ENCODE measurements at regions not wholly inside any gene's neighbourhood (a gene's known extent, or its start where the extent isn't known, plus 50 kb on each side); places are given as distances from the start of the nearest gene placed in this dataset.

GRCh38 chr13:60788156-60788829, 391.3 kb downstream of the TDRD3 start:
- no peaks in the 10 kb centered on the region for H3K36me3 ChIP-seq (replicated peaks in 1 of 2; ENCODE audit: control insufficient read depth in 1 of 2, insufficient read depth in 2 of 2, low read length in 2 of 2)
- H3K27me3 ChIP-seq (ENCODE audit: control insufficient read depth in 2 of 2, insufficient read depth in 2 of 2, low read length in 2 of 2), result no peaks in the 10 kb centered on the region
- no peak for DNase-seq
- peaks cover 0 to 10% (median 2%) of the 10 kb centered on the region in 7 donors for H3K9me3 Mint-ChIP-seq
- intact Hi-C loops (cut with micrococcal nuclease), result no loop called here
- no peak overlapping the region for H3K27ac Mint-ChIP-seq
- H3K27ac ChIP-seq (ENCODE audit: low read depth in 1 of 2, low read length in 2 of 2), result no peak overlapping the region
- no peak overlapping the region for H3K4me3 ChIP-seq (replicated peaks in 1 of 3; ENCODE audit: low read depth in 2 of 3, low read length in 3 of 3)
- no peaks in the 10 kb centered on the region for H3K27me3 Mint-ChIP-seq (ENCODE audit: low read depth in 3 of 3)
- no peak for TF ChIP-seq CTCF (IDR thresholded peaks at IDR 0.05)
- no CpG with 5 or more reads among the region's 3 CpGs for WGBS (ENCODE audit: insufficient coverage)
- H3K4me1 Mint-ChIP-seq, result no peaks in the 10 kb centered on the region
- H3K9me3 ChIP-seq (replicated peaks in 1 of 2; ENCODE audit: control insufficient read depth in 1 of 2, insufficient read depth in 1 of 2, low read length in 2 of 2), result peaks cover 3 to 15% of the 10 kb centered on the region in 2 donors
- H3K4me2 ChIP-seq (replicated peaks; ENCODE audit: extremely low read depth, low read length, poor library complexity, severe bottlenecking), result no peak overlapping the region
- no peak overlapping the region for H2AFZ ChIP-seq (ENCODE audit: insufficient read depth, low read depth, low read length, poor library complexity, severe bottlenecking)
- no peaks in the 10 kb centered on the region for H3K4me1 ChIP-seq (ENCODE audit: control insufficient read depth in 1 of 2, insufficient read depth in 2 of 2, low read length in 2 of 2)
- no peak overlapping the region for H3K4me3 Mint-ChIP-seq
- no peaks in the 10 kb centered on the region for H4K20me1 ChIP-seq (ENCODE audit: insufficient read depth, low read length)
- no peak overlapping the region for H3K9ac ChIP-seq (ENCODE audit: insufficient read depth, low read length, poor library complexity, severe bottlenecking)
- no peaks in the 10 kb centered on the region for H3K79me2 ChIP-seq (ENCODE audit: insufficient read depth, low read length)
- no peaks in the 10 kb centered on the region for H3K36me3 Mint-ChIP-seq

GRCh38 chr13:60787083-60787482, 390.1 kb downstream of the TDRD3 start:
- no peaks in the 10 kb centered on the region for H3K27me3 ChIP-seq (ENCODE audit: control insufficient read depth in 2 of 2, insufficient read depth in 2 of 2, low read length in 2 of 2)
- no peak for DNase-seq
- TF ChIP-seq CTCF (IDR thresholded peaks at IDR 0.05), result no peak
- no peaks in the 10 kb centered on the region for H3K27me3 Mint-ChIP-seq (ENCODE audit: low read depth in 3 of 3)
- no peak overlapping the region for H3K9ac ChIP-seq (ENCODE audit: insufficient read depth, low read length, poor library complexity, severe bottlenecking)
- H3K36me3 Mint-ChIP-seq, result no peaks in the 10 kb centered on the region
- H4K20me1 ChIP-seq (ENCODE audit: insufficient read depth, low read length), result no peaks in the 10 kb centered on the region
- no peak overlapping the region for H2AFZ ChIP-seq (ENCODE audit: insufficient read depth, low read depth, low read length, poor library complexity, severe bottlenecking)
- no peak overlapping the region for H3K27ac ChIP-seq (ENCODE audit: low read depth in 1 of 2, low read length in 2 of 2)
- no peak overlapping the region for H3K4me3 Mint-ChIP-seq
- intact Hi-C loops (cut with micrococcal nuclease), result no loop called here
- H3K4me3 ChIP-seq (replicated peaks in 1 of 3; ENCODE audit: low read depth in 2 of 3, low read length in 3 of 3), result no peak overlapping the region
- no peaks in the 10 kb centered on the region for H3K79me2 ChIP-seq (ENCODE audit: insufficient read depth, low read length)
- peaks cover 7 to 15% of the 10 kb centered on the region in 2 donors for H3K9me3 ChIP-seq (replicated peaks in 1 of 2; ENCODE audit: control insufficient read depth in 1 of 2, insufficient read depth in 1 of 2, low read length in 2 of 2)
- H3K4me1 ChIP-seq (ENCODE audit: control insufficient read depth in 1 of 2, insufficient read depth in 2 of 2, low read length in 2 of 2), result no peaks in the 10 kb centered on the region
- no peak overlapping the region for H3K27ac Mint-ChIP-seq
- H3K4me2 ChIP-seq (replicated peaks; ENCODE audit: extremely low read depth, low read length, poor library complexity, severe bottlenecking), result no peak overlapping the region
- H3K9me3 Mint-ChIP-seq, result peaks cover 0 to 11% (median 3%) of the 10 kb centered on the region in 7 donors
- H3K4me1 Mint-ChIP-seq, result no peaks in the 10 kb centered on the region
- no peaks in the 10 kb centered on the region for H3K36me3 ChIP-seq (replicated peaks in 1 of 2; ENCODE audit: control insufficient read depth in 1 of 2, insufficient read depth in 2 of 2, low read length in 2 of 2)

Measured in CD14-positive monocyte (primary cell).